Caco-2 (cell line): ENCODE measurements at regions not wholly inside any gene's neighbourhood (a gene's known extent, or its start where the extent isn't known, plus 50 kb on each side); places are given as distances from the start of the nearest gene placed in this dataset.

Experiments
- BruUV-seq: library from RNA; stranded (reverse); fragments of 400-500 nt; replicated peaks from 2 replicates; lab custom pipeline; 2021; lab: Mats Ljungman, UMichigan
- CTCF ChIA-PET: fragments of 300-600 bp; sonication (Branson Sonifier 250); formaldehyde crosslinking; loops from one replicate; lab custom pipeline; 2022; ENCODE audit warnings: antibody characterized with exemption; lab: Charles Lee
- POLR2A ChIA-PET: fragments of 300-600 bp; sonication (Branson Sonifier 250); formaldehyde crosslinking; loops from one replicate; lab custom pipeline; 2022; ENCODE audit warnings: antibody characterized with exemption; lab: Charles Lee
- DNase-seq, 2 experiments: peaks; one replicate each; pipeline versions ENCODE4 v3.0.0 to v3.0.0-alpha.2; 2020 to 2022
- H3K27me3 ChIP-seq: replicated peaks from 2 replicates; pipeline ENCODE4 v1.6.0; 2011; ENCODE audit warnings: low read length; ENCODE audit not compliant: control insufficient read depth, insufficient read depth
- H3K36me3 ChIP-seq: 2 replicates; pipeline ENCODE4 v1.5.1; 2011; ENCODE audit warnings: low read length; ENCODE audit not compliant: control insufficient read depth, insufficient read depth
- H3K4me1 ChIP-seq: fragments of 250-450 bp; sonication (Bioruptor Pico); 2 replicates; pipeline ENCODE4 v1.5.1; 2020; ENCODE audit warnings: mild to moderate bottlenecking
- H3K4me3 ChIP-seq: 2 replicates; pipeline ENCODE4 v1.5.1; 2011; ENCODE audit warnings: low read depth, mild to moderate bottlenecking, control low read depth, low read length
- H3K9me3 ChIP-seq: fragments of 250-450 bp; sonication (Bioruptor Pico); 2 replicates; pipeline ENCODE4 v1.5.1; 2020; ENCODE audit warnings: mild to moderate bottlenecking, moderate library complexity
- H3K27ac Mint-ChIP-seq: one replicate; pipeline ENCODE4 v1.8.0; 2022; ENCODE audit warnings: mixed read lengths; ENCODE audit not compliant: unreplicated experiment
- H3K27me3 Mint-ChIP-seq: one replicate; pipeline ENCODE4 v1.8.0; 2022; ENCODE audit warnings: mixed read lengths; ENCODE audit not compliant: insufficient read depth, unreplicated experiment
- H3K36me3 Mint-ChIP-seq: one replicate; pipeline ENCODE4 v1.8.0; 2022; ENCODE audit warnings: mild to moderate bottlenecking, mixed read lengths; ENCODE audit not compliant: insufficient read depth, unreplicated experiment
- H3K4me1 Mint-ChIP-seq: one replicate; pipeline ENCODE4 v1.8.0; 2022; ENCODE audit warnings: low read depth, mixed read lengths; ENCODE audit not compliant: unreplicated experiment
- H3K4me3 Mint-ChIP-seq: one replicate; pipeline ENCODE4 v1.8.0; 2022; ENCODE audit warnings: mild to moderate bottlenecking, moderate library complexity, mixed read lengths; ENCODE audit not compliant: unreplicated experiment
- H3K9me3 Mint-ChIP-seq: one replicate; pipeline ENCODE4 v1.8.0; 2022; ENCODE audit warnings: mixed read lengths; ENCODE audit not compliant: unreplicated experiment
- CTCF ChIP-seq, 2 experiments: fragments of 200-600 bp in 1 of 2; IDR thresholded peaks; 1 replicate in 1 of 2; 2 replicates in 1 of 2; pipeline versions ENCODE4 v1.5.1 to v1.8.0; 2011 to 2022; ENCODE audit warnings: antibody characterized with exemption in 1 of 2, control low read depth in 1 of 2, inconsistent platforms in 1 of 2, low read depth in 1 of 2, low read length in 1 of 2, mild to moderate bottlenecking in 1 of 2, moderate library complexity in 1 of 2; ENCODE audit not compliant: insufficient read depth in 1 of 2, severe bottlenecking in 1 of 2, unreplicated experiment in 1 of 2
- intact Hi-C: fragments of 100-400 bp; cut with micrococcal nuclease; formaldehyde crosslinking; loops from one replicate; pipeline ENCODE4 v1.10.0; 2022; ENCODE audit not compliant: unreplicated experiment

GRCh38 chr7:138352570-138353461, 107.2 kb upstream of the TRIM24 start:
- ChIA-PET POLR2A (no interaction called here), CTCF (no interaction called here)
- no peaks in the 10 kb centered on the region for H3K36me3 ChIP-seq
- Mint-ChIP-seq H3K36me3 (no peaks in the 10 kb centered on the region), H3K9me3 (peaks cover 36% of the 10 kb centered on the region), H3K27ac (no peak overlapping the region), H3K4me3 (no peak overlapping the region), H3K27me3 (no peaks in the 10 kb centered on the region), H3K4me1 (no peaks in the 10 kb centered on the region)
- H3K4me3 ChIP-seq: no peak overlapping the region
- peaks cover 30% of the 10 kb centered on the region for H3K9me3 ChIP-seq
- intact Hi-C loops: no loop called here
- no peaks in the 10 kb centered on the region for H3K27me3 ChIP-seq
- no TSS peak for BruUV-seq
- DNase-seq: no peak
- no peaks in the 10 kb centered on the region for H3K4me1 ChIP-seq
- TF ChIP-seq CTCF (IDR thresholded peaks at IDR 0.05; ENCODE audit: insufficient read depth in 1 of 2, low read depth in 1 of 2, low read length in 1 of 2, severe bottlenecking in 1 of 2, unreplicated experiment in 1 of 2): no peak

GRCh38 chr7:138354066-138354465, 106.0 kb upstream of the TRIM24 start:
- H3K36me3 ChIP-seq: no peaks in the 10 kb centered on the region
- Mint-ChIP-seq H3K27me3 (no peaks in the 10 kb centered on the region), H3K9me3 (peaks cover 32% of the 10 kb centered on the region), H3K27ac (no peak overlapping the region), H3K4me1 (no peaks in the 10 kb centered on the region), H3K4me3 (no peak overlapping the region), H3K36me3 (no peaks in the 10 kb centered on the region)
- CTCF ChIA-PET: interaction anchor here (0.6 kb wide), 1 partner anchor 351 kb away, joined by 3 read pairs; no protein-coding TSS in a partner anchor
- no peak overlapping the region for H3K4me3 ChIP-seq
- POLR2A ChIA-PET: no interaction called here
- no peak for TF ChIP-seq CTCF (IDR thresholded peaks at IDR 0.05; ENCODE audit: insufficient read depth in 1 of 2, low read depth in 1 of 2, low read length in 1 of 2, severe bottlenecking in 1 of 2, unreplicated experiment in 1 of 2)
- H3K9me3 ChIP-seq: peaks cover 33% of the 10 kb centered on the region
- no TSS peak for BruUV-seq
- intact Hi-C loops: no loop called here
- no peak for DNase-seq
- no peaks in the 10 kb centered on the region for H3K27me3 ChIP-seq
- no peaks in the 10 kb centered on the region for H3K4me1 ChIP-seq

GRCh38 chr7:138355254-138355653, 104.8 kb upstream of the TRIM24 start:
- intact Hi-C loops: no loop called here
- no peak overlapping the region for H3K27ac Mint-ChIP-seq
- H3K36me3 Mint-ChIP-seq: no peaks in the 10 kb centered on the region
- ChIA-PET CTCF (interaction anchor here (0.7 kb wide), 1 partner anchor 16 kb away, joined by 3 read pairs; no protein-coding TSS in a partner anchor), POLR2A (no interaction called here)
- no peak for TF ChIP-seq CTCF (IDR thresholded peaks at IDR 0.05; ENCODE audit: insufficient read depth in 1 of 2, low read depth in 1 of 2, low read length in 1 of 2, severe bottlenecking in 1 of 2, unreplicated experiment in 1 of 2)
- no TSS peak for BruUV-seq
- H3K36me3 ChIP-seq: no peaks in the 10 kb centered on the region
- H3K4me3 ChIP-seq: no peak overlapping the region
- DNase-seq: no peak
- no peaks in the 10 kb centered on the region for H3K27me3 ChIP-seq
- peaks cover 23% of the 10 kb centered on the region for H3K9me3 Mint-ChIP-seq
- H3K9me3 ChIP-seq: peaks cover 33% of the 10 kb centered on the region
- no peaks in the 10 kb centered on the region for H3K4me1 Mint-ChIP-seq
- no peaks in the 10 kb centered on the region for H3K27me3 Mint-ChIP-seq
- no peak overlapping the region for H3K4me3 Mint-ChIP-seq
- H3K4me1 ChIP-seq: 0 out of 2 replicates have a peak, but pooled peaks cover under 1% of the 10 kb centered on the region
